ENCODE measurements at regions not wholly inside any gene's neighbourhood (a gene's known extent, or its start where the extent isn't known, plus 50 kb on each side); places are given as distances from the start of the nearest gene placed in this dataset.
"Not testable (repeated sequence)": the region's sequence is repeated elsewhere in the genome, so short reads cannot be mapped to it uniquely, and the experiment has no call there.

DNA sequence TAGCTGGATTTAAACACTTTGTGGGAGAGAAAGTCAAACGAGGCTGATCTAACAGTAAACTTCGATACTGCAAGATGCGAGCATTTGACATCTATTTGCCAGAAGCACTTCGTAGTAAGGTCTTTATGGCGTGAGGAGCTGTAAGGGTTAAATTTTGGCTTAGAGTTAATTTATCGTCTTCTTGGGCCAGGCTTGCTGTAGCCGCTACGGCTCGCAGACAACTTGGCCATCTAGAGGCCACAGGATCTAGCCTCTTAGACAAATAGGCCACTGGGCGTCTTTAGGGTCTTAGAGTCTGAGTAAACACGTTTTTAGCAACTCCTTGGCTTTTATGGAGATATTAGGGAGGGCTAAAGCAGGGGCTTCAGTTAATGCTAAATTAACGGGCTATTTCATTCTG is 165.6 kb upstream of the CCZ1B start:
- not testable (repeated sequence) for TF ChIP-seq EZH2 (IDR thresholded peaks at IDR 0.05; ENCODE audit: borderline replicate concordance)
- TF ChIP-seq, protein P1, sequence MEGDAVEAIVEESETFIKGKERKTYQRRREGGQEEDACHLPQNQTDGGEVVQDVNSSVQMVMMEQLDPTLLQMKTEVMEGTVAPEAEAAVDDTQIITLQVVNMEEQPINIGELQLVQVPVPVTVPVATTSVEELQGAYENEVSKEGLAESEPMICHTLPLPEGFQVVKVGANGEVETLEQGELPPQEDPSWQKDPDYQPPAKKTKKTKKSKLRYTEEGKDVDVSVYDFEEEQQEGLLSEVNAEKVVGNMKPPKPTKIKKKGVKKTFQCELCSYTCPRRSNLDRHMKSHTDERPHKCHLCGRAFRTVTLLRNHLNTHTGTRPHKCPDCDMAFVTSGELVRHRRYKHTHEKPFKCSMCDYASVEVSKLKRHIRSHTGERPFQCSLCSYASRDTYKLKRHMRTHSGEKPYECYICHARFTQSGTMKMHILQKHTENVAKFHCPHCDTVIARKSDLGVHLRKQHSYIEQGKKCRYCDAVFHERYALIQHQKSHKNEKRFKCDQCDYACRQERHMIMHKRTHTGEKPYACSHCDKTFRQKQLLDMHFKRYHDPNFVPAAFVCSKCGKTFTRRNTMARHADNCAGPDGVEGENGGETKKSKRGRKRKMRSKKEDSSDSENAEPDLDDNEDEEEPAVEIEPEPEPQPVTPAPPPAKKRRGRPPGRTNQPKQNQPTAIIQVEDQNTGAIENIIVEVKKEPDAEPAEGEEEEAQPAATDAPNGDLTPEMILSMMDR (IDR thresholded peaks at IDR 0.05; ENCODE audit: poor library complexity): not testable (repeated sequence)
